OCI-LY3 (cell line): ENCODE measurements at regions not wholly inside any gene's neighbourhood (a gene's known extent, or its start where the extent isn't known, plus 50 kb on each side); places are given as distances from the start of the nearest gene placed in this dataset.

Experiments used
- CTCF ChIP-seq: fragments of 200-600, 300-600 bp; sonication (generic); IDR thresholded peaks from 2 replicates; pipeline ENCODE4 v1.5.1; 2014; ENCODE audit warnings: antibody characterized with exemption, low read length, low read depth
- EZH2phosphoT487 ChIP-seq: fragments of 200-600 bp; shearing (Covaris generic); IDR thresholded peaks from 2 replicates; pipeline ENCODE4 v1.6.1; 2018; ENCODE audit warnings: antibody characterized with exemption, mixed run types, low read depth

- TF ChIP-seq CTCF (no peak), EZH2phosphoT487 (no peak)
Measured at GRCh38 chr3:31241533-31241932, 291.2 kb upstream of the STT3B start.
